HepG2 (cell line): ENCODE measurements at regions not wholly inside any gene's neighbourhood (a gene's known extent, or its start where the extent isn't known, plus 50 kb on each side); places are given as distances from the start of the nearest gene placed in this dataset.

Experiments
- ATAC-seq: fragments of 200-7000 bp; cut with Tn5 transposase; 3 replicates; pipeline ENCODE4 v1.9.1; 2020; ENCODE audit warnings: mild to moderate bottlenecking, moderate library complexity
- BruUV-seq: library from RNA; stranded (reverse); fragments of 400-500 nt; replicated peaks from 2 replicates; lab custom pipeline; 2021; lab: Mats Ljungman, UMichigan
- CTCF ChIA-PET: fragments of 300-600 bp; formaldehyde crosslinking; extraction: SDS; loops from one replicate; lab custom pipeline; 2021; ENCODE audit warnings: low total read pairs, inconsistent platforms, low intra/inter-chr PET ratio; lab: Yijun Ruan, JAX
- POLR2A ChIA-PET: fragments of 350-600 bp; sonication (Branson Sonifier 250); formaldehyde crosslinking; loops from one replicate; lab custom pipeline; 2020; ENCODE audit warnings: antibody characterized with exemption, inconsistent platforms; lab: Yijun Ruan, JAX
- DNase-seq: peaks from one replicate; pipeline ENCODE4 v3.0.0-alpha.2; 2015; ENCODE audit warnings: low spot score
- FAIRE-seq: peaks from 3 replicates; lab custom pipeline; 2011; peaks lifted over from hg19 to GRCh38; lab: Jason Lieb, UNC
- H2AFZ ChIP-seq: one replicate; pipeline ENCODE4 v1.6.1; 2011; ENCODE audit warnings: low read length, inconsistent platforms
- H3K27ac ChIP-seq: fragments of 300-600 bp; 3 replicates; pipeline ENCODE4 v1.8.0; 2011; ENCODE audit warnings: mixed run types, mild to moderate bottlenecking, mixed read lengths, low read length, inconsistent platforms; ENCODE audit not compliant: insufficient read depth; ENCODE audit errors: extremely low read length
- H3K27me3 ChIP-seq, 2 experiments: fragments of 200-600 bp in 1 of 2; 2 replicates in 1 of 2; 3 replicates in 1 of 2; pipeline versions ENCODE4 v1.6.0 to v1.8.0; 2011; ENCODE audit warnings: low read length in 2 of 2, mild to moderate bottlenecking in 2 of 2, moderate library complexity in 2 of 2, inconsistent platforms in 1 of 2; ENCODE audit not compliant: insufficient read depth in 2 of 2, control insufficient read depth in 1 of 2
- H3K36me3 ChIP-seq, 2 experiments: fragments of 200-600 bp in 1 of 2; replicated peaks in 1 of 2; 2 replicates in 1 of 2; 3 replicates in 1 of 2; pipeline versions ENCODE4 v1.5.1 to v1.8.0; 2011; ENCODE audit warnings: low read length in 2 of 2, inconsistent platforms in 1 of 2; ENCODE audit not compliant: insufficient read depth in 2 of 2, control insufficient read depth in 1 of 2
- H3K4me1 ChIP-seq: 2 replicates; pipeline ENCODE4 v1.5.1; 2012; ENCODE audit warnings: low read length, inconsistent platforms; ENCODE audit not compliant: insufficient read depth
- H3K4me2 ChIP-seq: 2 replicates; pipeline ENCODE4 v1.6.0; 2011; ENCODE audit warnings: low read depth, low read length, inconsistent platforms
- H3K4me3 ChIP-seq, 3 experiments: fragments of 200-600 bp in 1 of 3; sonication (generic), shearing (Covaris generic) in 1 of 3; replicated peaks in 1 of 3; 2 replicates each; pipeline ENCODE4 v1.5.1; 2011 to 2016; ENCODE audit warnings: low read length in 3 of 3, inconsistent platforms in 2 of 3, low read depth in 2 of 3, mild to moderate bottlenecking in 2 of 3, control low read depth in 1 of 3, mixed read lengths in 1 of 3; ENCODE audit not compliant: insufficient read depth in 1 of 3
- H3K79me2 ChIP-seq: one replicate; pipeline ENCODE4 v1.6.1; 2011; ENCODE audit warnings: low read length, inconsistent platforms; ENCODE audit not compliant: insufficient read depth
- H3K9ac ChIP-seq: 2 replicates; pipeline ENCODE4 v1.6.0; 2011; ENCODE audit warnings: mild to moderate bottlenecking, low read depth, low read length, inconsistent platforms; ENCODE audit not compliant: insufficient read depth
- H3K9me3 ChIP-seq: 2 replicates; pipeline ENCODE4 v1.5.1; 2012; ENCODE audit warnings: mild to moderate bottlenecking, low read length
- H4K20me1 ChIP-seq: 2 replicates; pipeline ENCODE4 v1.6.0; 2011; ENCODE audit warnings: inconsistent platforms, mild to moderate bottlenecking, low read length, moderate library complexity; ENCODE audit not compliant: insufficient read depth
- CTCF ChIP-seq: sonication (generic); formaldehyde crosslinking; IDR thresholded peaks from 2 replicates; pipeline ENCODE4 v1.5.0; 2020; ENCODE audit warnings: mild to moderate bottlenecking, missing genetic modification reagents, moderate library complexity
- HHEX ChIP-seq: IDR thresholded peaks from 2 replicates; pipeline ENCODE4 v1.6.1; 2016; ENCODE audit warnings: control low read depth
- KLF9 ChIP-seq: IDR thresholded peaks from 2 replicates; pipeline ENCODE4 v1.6.1; 2016; ENCODE audit warnings: low read depth
- MTF1 ChIP-seq: sonication (generic); formaldehyde crosslinking; IDR thresholded peaks from 2 replicates; pipeline ENCODE4 v1.5.0; 2020; ENCODE audit warnings: missing genetic modification reagents
- NR2C2 ChIP-seq: sonication (generic); formaldehyde crosslinking; IDR thresholded peaks from 2 replicates; pipeline ENCODE4 v1.4.0; 2020; ENCODE audit warnings: missing genetic modification reagents, mild to moderate bottlenecking, moderate library complexity, borderline replicate concordance
- SALL1 ChIP-seq: sonication (generic); formaldehyde crosslinking; IDR thresholded peaks from 2 replicates; pipeline ENCODE4 v1.8.0; 2022; ENCODE audit warnings: mild to moderate bottlenecking, missing genetic modification reagents
- SUZ12 ChIP-seq: fragments of 150-350 bp; IDR thresholded peaks from 2 replicates; pipeline ENCODE4 v1.6.1; 2014; ENCODE audit warnings: low read depth, low read length
- ZNF432 ChIP-seq: sonication (generic); formaldehyde crosslinking; IDR thresholded peaks from 2 replicates; pipeline ENCODE4 v1.5.0; 2020; ENCODE audit warnings: missing genetic modification reagents, mild to moderate bottlenecking, borderline replicate concordance
- ZNF629 ChIP-seq: sonication (generic); formaldehyde crosslinking; conservative IDR thresholded peaks from 2 replicates; pipeline ENCODE4 v1.5.0; 2020; ENCODE audit warnings: missing genetic modification reagents
- ZNF713 ChIP-seq: sonication (generic); formaldehyde crosslinking; IDR thresholded peaks from 2 replicates; pipeline ENCODE4 v1.4.0; 2020; ENCODE audit warnings: mild to moderate bottlenecking, missing genetic modification reagents
- WGBS: methylation state at CpG from one replicate; pipeline ENCODE4 v1.1.6; 2017; ENCODE audit warnings: low lambda C conversion rate; 5-methylcytosine and 5-hydroxymethylcytosine counted together
- in situ Hi-C: cut with HindIII; loops from 2 replicates; pipeline ENCODE4 v1.10.0; 2017; ENCODE audit warnings: low pct_unique_long_range_greater_than_20kb; ENCODE audit not compliant: extremely low pct_ligation_motif_present
- intact Hi-C: fragments of 100-400 bp; cut with micrococcal nuclease; formaldehyde crosslinking; loops from one replicate; pipeline ENCODE4 v1.10.0; 2022; ENCODE audit not compliant: unreplicated experiment

GRCh38 chr14:100641274-100641860 lies 54.1 kb upstream of the BEGAIN start:
- DNase-seq = no peak
- ATAC-seq = peak; percentile 20; the same call in 1 of the 3 replicates
- ChIA-PET CTCF (no interaction called here), POLR2A (no interaction called here)
- no TSS peak for BruUV-seq
- WGBS = 51% methylated on average over 7 of the region's 8 CpGs
- FAIRE-seq = no peak
- Histone ChIP-seq H3K36me3 (no peaks in the 10 kb centered on the region), H3K4me1 (peaks cover 16% of the 10 kb centered on the region), H3K4me3 (no peak overlapping the region), H3K79me2 (no peaks in the 10 kb centered on the region), H3K9ac (no peak overlapping the region), H3K27me3 (peaks cover 11 to 19% of the 10 kb centered on the region in 2 experiments; a peak in 4 of 5 replicates), H4K20me1 (no peaks in the 10 kb centered on the region), H3K9me3 (no peaks in the 10 kb centered on the region), H2AFZ (no peak overlapping the region), H3K4me2 (no peak overlapping the region), H3K27ac (no peak overlapping the region)
- TF ChIP-seq ZNF432 (CRISPR knock-in tag) (no peak), NR2C2 (CRISPR knock-in tag) (no peak), ZNF629 (CRISPR knock-in tag) (peak; percentile 87), CTCF (0 out of 2 replicates have a peak, but pooled peaks have one; percentile 4)
- in situ Hi-C loops (loop anchor here (5.0 kb wide), 2 partner anchors 109 to 219 kb away; no protein-coding TSS in a partner anchor), intact Hi-C loops (no loop called here)

- in situ Hi-C loops = loop anchor here (5.0 kb wide), 2 partner anchors 111 to 221 kb away; no protein-coding TSS in a partner anchor
- no peak for ATAC-seq
- POLR2A ChIA-PET = no interaction called here
Observed at GRCh38 chr14:100643426-100643825, 56.2 kb upstream of the BEGAIN start.

More at GRCh38 chr14:100643426-100643825, 56.2 kb upstream of the BEGAIN start:
- no TSS peak for BruUV-seq
- CTCF ChIA-PET = no interaction called here
- Histone ChIP-seq H3K36me3 (no peaks in the 10 kb centered on the region), H3K9me3 (no peaks in the 10 kb centered on the region), H3K4me1 (peaks cover 16% of the 10 kb centered on the region), H3K9ac (no peak overlapping the region), H3K79me2 (no peaks in the 10 kb centered on the region), H3K27me3 (peaks cover 10 to 19% of the 10 kb centered on the region in 2 experiments; a peak in 4 of 5 replicates), H3K4me3 (no peak overlapping the region), H3K27ac (no peak overlapping the region), H4K20me1 (no peaks in the 10 kb centered on the region), H2AFZ (no peak overlapping the region), H3K4me2 (no peak overlapping the region)
- 89% methylated on average over 8 of the region's 8 CpGs for WGBS
- intact Hi-C loops = no loop called here
- DNase-seq = no peak
- FAIRE-seq = no peak
- TF ChIP-seq SUZ12 = no peak
- no peak for TF ChIP-seq KLF9 (CRISPR knock-in tag)
- no peak for TF ChIP-seq HHEX (CRISPR knock-in tag)
- no peak for TF ChIP-seq ZNF713
- no peak for TF ChIP-seq MTF1 (CRISPR knock-in tag)
- no peak for TF ChIP-seq SALL1
